Tibial nerve (tissue), 4 donors: ENCODE measurements at regions not wholly inside any gene's neighbourhood (a gene's known extent, or its start where the extent isn't known, plus 50 kb on each side); places are given as distances from the start of the nearest gene placed in this dataset.
A peak's percentile ranks its signal among the peaks of the same experiment; 100 is the strongest.

Source experiments
- DNase-seq, 2 donors: peaks; one replicate each; pipeline ENCODE4 v3.0.0-alpha.2; 2019; ENCODE audit warnings: low spot score in 2 of 2
- H3K27ac ChIP-seq, 4 donors: fragments of 200-600 bp; sonication (generic) in 3 of 4; one replicate each; pipeline ENCODE4 v1.5.1; 2017 to 2019; ENCODE audit warnings: mild to moderate bottlenecking in 1 of 4
- H3K27me3 ChIP-seq, 2 donors: fragments of 200-600 bp; sonication (generic) in 1 of 2; one replicate each; pipeline versions ENCODE4 v1.5.1 to v1.6.0; 2017 to 2019
- H3K36me3 ChIP-seq, 3 donors: fragments of 200-600 bp; sonication (generic); one replicate each; pipeline ENCODE4 v1.5.1; 2018 to 2019
- H3K4me1 ChIP-seq, 4 donors: fragments of 200-600 bp; sonication (generic) in 3 of 4; one replicate each; pipeline ENCODE4 v1.5.1; 2017 to 2019
- H3K4me3 ChIP-seq, 4 donors: fragments of 200-600 bp; sonication (generic) in 3 of 4; one replicate each; pipeline ENCODE4 v1.5.1; 2017 to 2019; ENCODE audit warnings: mild to moderate bottlenecking in 1 of 4, moderate library complexity in 1 of 4
- H3K9me3 ChIP-seq, 4 donors: fragments of 200-600 bp; sonication (generic) in 3 of 4; one replicate each; pipeline ENCODE4 v1.5.1; 2017 to 2019
- EP300 ChIP-seq, 2 donors: sonication (generic); formaldehyde crosslinking; IDR thresholded peaks; one replicate each; pipeline ENCODE4 v1.6.1; 2017; ENCODE audit warnings: antibody characterized with exemption in 2 of 2, mild to moderate bottlenecking in 1 of 2
- POLR2A ChIP-seq, 2 donors: fragments of 450-650 bp; IDR thresholded peaks; one replicate each; pipeline ENCODE4 v1.6.1; 2017; ENCODE audit warnings: antibody characterized with exemption in 2 of 2, mild to moderate bottlenecking in 2 of 2, moderate library complexity in 2 of 2
- WGBS, 2 donors: methylation state at CpG; one replicate each; pipeline ENCODE4 v1.1.5; 2018; 5-methylcytosine and 5-hydroxymethylcytosine counted together
- TF ChIP-seq, protein P1 (sequence below), 5 experiments: fragments of 200-600 bp in 3 of 5; fragments of 450-650 bp in 2 of 5; sonication (generic) in 3 of 5; IDR thresholded peaks; one replicate each; pipeline ENCODE4 v1.5.1; 2016 to 2019; ENCODE audit warnings: antibody characterized with exemption in 5 of 5, mild to moderate bottlenecking in 3 of 5, moderate library complexity in 2 of 5

DNA sequence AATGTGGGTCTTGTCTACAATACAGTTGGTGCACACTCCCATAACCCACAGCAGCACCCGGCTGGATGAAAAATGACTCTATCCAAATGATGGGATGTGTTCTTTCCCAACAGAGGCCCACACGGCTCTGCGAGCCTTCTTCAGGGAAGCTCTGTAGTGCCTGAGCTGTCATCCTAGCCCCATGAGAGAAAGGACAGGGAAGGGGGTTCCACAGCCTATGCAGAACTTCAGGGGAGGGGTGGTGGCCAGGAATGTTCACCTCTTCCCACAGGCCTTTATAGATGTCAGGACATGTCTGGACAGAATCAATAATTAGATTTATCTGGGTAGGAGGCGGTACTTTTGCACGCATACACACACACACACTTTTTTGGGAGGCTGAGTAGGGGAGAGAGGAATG, 109.0 kb downstream of the JCAD start:
- H3K27me3 ChIP-seq = no peaks in the 10 kb centered on the region
- 68 to 79% methylated on average over 5 of the region's 5 CpGs for WGBS, 2 donors
- H3K4me3 ChIP-seq = no peak overlapping the region
- H3K4me1 ChIP-seq = peaks cover 0 to 29% (median 2%) of the 10 kb centered on the region in 4 donors
- no peaks in the 10 kb centered on the region for H3K36me3 ChIP-seq
- DNase-seq = no peak
- TF ChIP-seq EP300 (IDR thresholded peaks at IDR 0.05) = no peak
- TF ChIP-seq POLR2A (IDR thresholded peaks at IDR 0.05) = no peak
- no peaks in the 10 kb centered on the region for H3K9me3 ChIP-seq
- H3K27ac ChIP-seq = no peak overlapping the region

DNA sequence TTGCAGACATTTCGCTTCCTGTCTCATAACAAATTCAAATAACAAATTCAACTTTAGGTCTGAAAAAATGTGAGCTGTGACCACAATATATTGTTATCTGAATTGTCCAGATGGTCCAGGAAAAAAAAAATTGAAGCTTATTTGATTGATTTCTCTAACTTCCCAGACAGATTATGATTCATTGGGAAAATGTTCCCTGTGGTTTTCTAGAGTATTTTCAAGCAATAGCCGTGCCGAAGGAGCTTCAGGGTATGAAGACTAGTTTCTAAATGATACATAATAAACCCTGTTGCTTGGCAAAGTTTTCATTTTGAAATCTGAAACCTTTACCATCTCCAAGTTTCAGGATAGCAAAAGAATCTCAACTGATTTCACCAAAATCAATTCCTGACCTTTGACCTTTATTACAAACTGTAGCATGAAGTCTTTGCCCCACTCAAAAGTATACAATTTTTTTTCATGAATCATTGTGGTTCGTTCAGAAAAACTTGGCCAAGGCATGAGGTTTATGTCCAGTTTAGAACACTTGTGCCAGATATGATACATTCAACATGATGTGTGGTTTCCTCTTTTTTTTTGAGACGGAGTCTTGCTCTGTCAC, 109.9 kb downstream of the JCAD start:
- no peak for DNase-seq
- Histone ChIP-seq H3K4me1 (peaks cover 0 to 29% (median 2%) of the 10 kb centered on the region in 4 donors), H3K36me3 (no peaks in the 10 kb centered on the region), H3K9me3 (no peaks in the 10 kb centered on the region), H3K4me3 (no peak overlapping the region), H3K27me3 (no peaks in the 10 kb centered on the region), H3K27ac (peak overlapping the region in 2 of 4 donors; percentile 23 to 70)
- 48 to 53% methylated on average over 5 of the region's 5 CpGs for WGBS, 2 donors
- TF ChIP-seq EP300 (IDR thresholded peaks at IDR 0.05) (no peak), POLR2A (IDR thresholded peaks at IDR 0.05) (no peak)
- TF ChIP-seq, protein P1, sequence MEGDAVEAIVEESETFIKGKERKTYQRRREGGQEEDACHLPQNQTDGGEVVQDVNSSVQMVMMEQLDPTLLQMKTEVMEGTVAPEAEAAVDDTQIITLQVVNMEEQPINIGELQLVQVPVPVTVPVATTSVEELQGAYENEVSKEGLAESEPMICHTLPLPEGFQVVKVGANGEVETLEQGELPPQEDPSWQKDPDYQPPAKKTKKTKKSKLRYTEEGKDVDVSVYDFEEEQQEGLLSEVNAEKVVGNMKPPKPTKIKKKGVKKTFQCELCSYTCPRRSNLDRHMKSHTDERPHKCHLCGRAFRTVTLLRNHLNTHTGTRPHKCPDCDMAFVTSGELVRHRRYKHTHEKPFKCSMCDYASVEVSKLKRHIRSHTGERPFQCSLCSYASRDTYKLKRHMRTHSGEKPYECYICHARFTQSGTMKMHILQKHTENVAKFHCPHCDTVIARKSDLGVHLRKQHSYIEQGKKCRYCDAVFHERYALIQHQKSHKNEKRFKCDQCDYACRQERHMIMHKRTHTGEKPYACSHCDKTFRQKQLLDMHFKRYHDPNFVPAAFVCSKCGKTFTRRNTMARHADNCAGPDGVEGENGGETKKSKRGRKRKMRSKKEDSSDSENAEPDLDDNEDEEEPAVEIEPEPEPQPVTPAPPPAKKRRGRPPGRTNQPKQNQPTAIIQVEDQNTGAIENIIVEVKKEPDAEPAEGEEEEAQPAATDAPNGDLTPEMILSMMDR (IDR thresholded peaks at IDR 0.05) = no peak

DNA sequence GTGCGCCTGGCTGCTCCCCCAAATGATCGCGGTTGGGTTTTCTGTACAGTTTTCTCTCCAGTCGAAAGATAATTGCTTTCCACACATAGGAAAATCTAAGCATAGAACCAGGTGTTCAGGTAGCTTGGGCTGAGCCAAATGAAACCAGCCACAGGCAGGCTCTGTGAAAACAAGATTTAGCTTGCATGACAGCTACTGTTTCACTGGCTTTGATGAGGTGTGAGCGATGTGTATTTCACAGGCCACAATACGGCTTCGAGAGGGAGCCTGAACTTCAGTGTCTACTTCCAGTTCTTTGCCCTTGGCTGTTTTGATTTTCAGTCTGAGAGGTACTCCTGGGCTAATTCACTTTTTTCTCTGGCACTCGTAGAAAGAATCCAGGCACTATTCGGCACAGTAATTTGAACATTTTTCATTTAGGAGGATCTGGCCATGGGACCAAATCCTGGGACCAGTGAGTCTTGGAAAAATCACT, 110.5 kb downstream of the JCAD start:
- WGBS, 2 donors = 82 to 86% methylated on average over 9 of the region's 9 CpGs
- H3K36me3 ChIP-seq = no peaks in the 10 kb centered on the region
- peaks cover 0 to 29% (median 2%) of the 10 kb centered on the region in 4 donors for H3K4me1 ChIP-seq
- no peak overlapping the region for H3K4me3 ChIP-seq
- H3K27ac ChIP-seq = peak overlapping the region in 2 of 4 donors; percentile 23 to 70
- no peak for DNase-seq
- no peaks in the 10 kb centered on the region for H3K27me3 ChIP-seq
- TF ChIP-seq, protein P1 (IDR thresholded peaks at IDR 0.05) = no peak
- TF ChIP-seq POLR2A (IDR thresholded peaks at IDR 0.05) = no peak
- TF ChIP-seq EP300 (IDR thresholded peaks at IDR 0.05) = no peak
- no peaks in the 10 kb centered on the region for H3K9me3 ChIP-seq

DNA sequence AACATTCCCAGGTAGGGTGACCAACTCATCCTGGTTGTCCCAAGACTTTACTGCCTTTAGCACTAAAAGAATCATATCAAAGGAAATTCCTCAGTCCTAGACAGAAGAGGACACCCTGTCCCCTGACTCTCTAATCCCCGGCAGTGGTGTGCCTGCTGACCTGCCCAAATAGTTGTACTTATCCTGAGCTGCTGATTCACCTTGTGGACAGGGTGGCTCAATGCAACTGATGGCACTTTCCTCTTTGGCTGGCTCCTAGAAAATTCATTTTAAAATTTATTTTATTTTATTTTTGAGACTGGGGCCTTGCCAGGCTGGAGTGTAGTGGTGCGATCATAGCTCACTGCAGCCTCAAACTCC, 111.7 kb downstream of the JCAD start:
- no peaks in the 10 kb centered on the region for H3K27me3 ChIP-seq
- no peak for DNase-seq
- peaks cover 0 to 29% (median 2%) of the 10 kb centered on the region in 4 donors for H3K4me1 ChIP-seq
- no peaks in the 10 kb centered on the region for H3K36me3 ChIP-seq
- H3K27ac ChIP-seq = peak overlapping the region in 3 of 4 donors; percentile 37 to 64 (median 42)
- WGBS, 2 donors = 86 to 87% methylated on average over 2 of the region's 2 CpGs
- TF ChIP-seq, protein P1 (IDR thresholded peaks at IDR 0.05) = no peak
- TF ChIP-seq POLR2A (IDR thresholded peaks at IDR 0.05) = no peak
- TF ChIP-seq EP300 (IDR thresholded peaks at IDR 0.05) = no peak
- H3K4me3 ChIP-seq = no peak overlapping the region
- no peaks in the 10 kb centered on the region for H3K9me3 ChIP-seq

GRCh38 chr10:29946953-29947700, 112.3 kb downstream of the JCAD start:
- H3K27ac ChIP-seq = peak overlapping the region in 3 of 4 donors; percentile 42 to 75 (median 64)
- no peaks in the 10 kb centered on the region for H3K36me3 ChIP-seq
- no peaks in the 10 kb centered on the region for H3K9me3 ChIP-seq
- TF ChIP-seq POLR2A (IDR thresholded peaks at IDR 0.05) (no peak), EP300 (IDR thresholded peaks at IDR 0.05) (peak; percentile 56 to 80)
- no peak overlapping the region for H3K4me3 ChIP-seq
- 56 to 66% methylated on average over 9 of the region's 9 CpGs for WGBS, 2 donors
- peaks cover 0 to 29% (median 2%) of the 10 kb centered on the region in 4 donors for H3K4me1 ChIP-seq
- DNase-seq = peak; percentile 20 to 52
- no peaks in the 10 kb centered on the region for H3K27me3 ChIP-seq

DNA sequence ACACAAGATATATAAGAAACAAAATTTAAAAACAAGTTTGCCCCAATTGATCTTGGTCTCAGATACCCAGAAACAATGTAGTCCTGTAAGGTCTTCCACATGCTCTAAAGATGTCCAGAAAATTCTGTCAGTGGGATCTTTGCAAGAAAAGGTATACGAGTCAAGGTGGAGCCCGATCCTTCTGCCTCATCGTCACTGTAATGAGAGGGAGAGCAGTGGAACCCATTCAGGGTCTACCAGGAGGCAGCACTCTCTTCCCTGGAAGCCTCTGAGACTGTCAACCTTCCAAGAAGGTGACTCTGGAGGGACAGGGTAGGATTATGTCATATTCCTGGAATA, 112.8 kb downstream of the JCAD start:
- WGBS, 2 donors = 86 to 94% methylated on average over 3 of the region's 3 CpGs
- Histone ChIP-seq H3K27ac (peak overlapping the region in 3 of 4 donors; percentile 42 to 75 (median 64)), H3K4me3 (no peak overlapping the region), H3K27me3 (no peaks in the 10 kb centered on the region), H3K9me3 (no peaks in the 10 kb centered on the region), H3K36me3 (no peaks in the 10 kb centered on the region), H3K4me1 (peaks cover 0 to 29% (median 2%) of the 10 kb centered on the region in 4 donors)
- no peak for DNase-seq
- TF ChIP-seq EP300 (IDR thresholded peaks at IDR 0.05) (no peak), POLR2A (IDR thresholded peaks at IDR 0.05) (no peak)
- TF ChIP-seq, protein P1 (IDR thresholded peaks at IDR 0.05) = no peak
